CD4-positive, alpha-beta T cell treated with Interleukin-17A for 4 hours (primary cell): ENCODE measurements at regions not wholly inside any gene's neighbourhood (a gene's known extent, or its start where the extent isn't known, plus 50 kb on each side); places are given as distances from the start of the nearest gene placed in this dataset.

ENCODE experiments used
- DNase-seq: peaks from one replicate; pipeline ENCODE4 v3.0.0-alpha.2; 2020; ENCODE audit warnings: mixed read lengths

- DNase-seq = no peak
Measured at GRCh38 chr3:159776779-159777178, 211.9 kb upstream of the IL12A start.

- no peak for DNase-seq
Measured at GRCh38 chr3:159779883-159780282, 208.8 kb upstream of the IL12A start.

- DNase-seq = no peak
Measured at GRCh38 chr3:159781867-159782266, 206.8 kb upstream of the IL12A start.

GRCh38 chr3:159782724-159783421 is 205.8 kb upstream of the IL12A start:
- no peak for DNase-seq

GRCh38 chr3:159783780-159784742 is 204.6 kb upstream of the IL12A start:
- DNase-seq = no peak

- DNase-seq = no peak
Measured at GRCh38 chr3:159785273-159785708, 203.3 kb upstream of the IL12A start.

- DNase-seq = no peak
Measured at GRCh38 chr3:159786489-159787177, 202.0 kb upstream of the IL12A start.

GRCh38 chr3:159787178-159787574 is 201.5 kb upstream of the IL12A start:
- DNase-seq = no peak

- DNase-seq = no peak
Measured at GRCh38 chr3:159787794-159788205, 200.8 kb upstream of the IL12A start.

- DNase-seq = no peak
Measured at GRCh38 chr3:159788291-159788690, 200.3 kb upstream of the IL12A start.

GRCh38 chr3:159789017-159789416 is 199.6 kb upstream of the IL12A start:
- DNase-seq = no peak

GRCh38 chr3:159789742-159790635 is 198.6 kb upstream of the IL12A start:
- DNase-seq = no peak

GRCh38 chr3:159791336-159791735 is 197.3 kb upstream of the IL12A start:
- DNase-seq = no peak

GRCh38 chr3:159792070-159792469 is 196.6 kb upstream of the IL12A start:
- no peak for DNase-seq

GRCh38 chr3:159795042-159795441 is 193.6 kb upstream of the IL12A start:
- no peak for DNase-seq

- no peak for DNase-seq
Measured at GRCh38 chr3:159795681-159796175, 192.9 kb upstream of the IL12A start.

- DNase-seq = no peak
Measured at GRCh38 chr3:159796226-159796625, 192.4 kb upstream of the IL12A start.

GRCh38 chr3:159796744-159797143 is 191.9 kb upstream of the IL12A start:
- DNase-seq = no peak

- no peak for DNase-seq
Measured at GRCh38 chr3:159797771-159798170, 190.9 kb upstream of the IL12A start.

- no peak for DNase-seq
Measured at GRCh38 chr3:159798951-159799350, 189.7 kb upstream of the IL12A start.

GRCh38 chr3:159800434-159801155 is 188.0 kb upstream of the IL12A start:
- DNase-seq = no peak
